IMR-90 (cell line): ENCODE measurements at regions not wholly inside any gene's neighbourhood (a gene's known extent, or its start where the extent isn't known, plus 50 kb on each side); places are given as distances from the start of the nearest gene placed in this dataset.

ENCODE experiments used
- ATAC-seq: fragments of 200-7000 bp; cut with Tn5 transposase; 2 replicates; pipeline ENCODE4 v1.9.1; 2020; ENCODE audit warnings: low read depth, mild to moderate bottlenecking, moderate library complexity
- BruUV-seq: library from RNA; stranded (reverse); fragments of 400-500 nt; replicated peaks from 2 replicates; lab custom pipeline; 2021; lab: Mats Ljungman, UMichigan
- CTCF ChIA-PET: fragments of 300-600 bp; formaldehyde crosslinking; extraction: SDS; loops from one replicate; lab custom pipeline; 2021; ENCODE audit warnings: antibody characterized with exemption; lab: Yijun Ruan, JAX
- POLR2A ChIA-PET: fragments of 300-600 bp; sonication (Branson Sonifier 250); formaldehyde crosslinking; loops from one replicate; lab custom pipeline; 2022; ENCODE audit warnings: antibody characterized with exemption; ENCODE audit not compliant: unreplicated experiment; lab: Charles Lee
- DNase-seq: peaks from one replicate; pipeline ENCODE4 v3.0.0; 2013
- H2AFZ ChIP-seq: replicated peaks from 2 replicates; pipeline ENCODE3; 2013; ENCODE audit warnings: low read length, mild to moderate bottlenecking; ENCODE audit not compliant: poor library complexity
- H2AK5ac ChIP-seq: 2 replicates; pipeline ENCODE4 v1.6.1; 2013; ENCODE audit warnings: low read depth, low read length, inconsistent platforms
- H2AK9ac ChIP-seq: replicated peaks from 2 replicates; pipeline ENCODE3; 2013; ENCODE audit warnings: mild to moderate bottlenecking, low read depth, low read length, moderate library complexity; ENCODE audit not compliant: poor library complexity
- H2BK120ac ChIP-seq: 2 replicates; pipeline ENCODE4 v1.6.1; 2013; ENCODE audit warnings: low read depth, low read length, inconsistent platforms
- H2BK15ac ChIP-seq: 3 replicates; pipeline ENCODE4 v1.6.1; 2013; ENCODE audit warnings: low read depth, low read length, inconsistent platforms
- H2BK20ac ChIP-seq: 2 replicates; pipeline ENCODE4 v1.6.1; 2013; ENCODE audit warnings: low read depth, mild to moderate bottlenecking, inconsistent platforms, low read length, moderate library complexity
- H2BK5ac ChIP-seq: 2 replicates; pipeline ENCODE4 v1.6.1; 2013; ENCODE audit warnings: mild to moderate bottlenecking, low read depth, low read length, inconsistent platforms; ENCODE audit not compliant: poor library complexity, severe bottlenecking
- H3K14ac ChIP-seq: replicated peaks from 2 replicates; pipeline ENCODE4 v1.6.1; 2013; ENCODE audit warnings: low read depth, low read length, inconsistent platforms
- H3K18ac ChIP-seq: 2 replicates; pipeline ENCODE4 v1.6.1; 2013; ENCODE audit warnings: low read depth, low read length, control low read depth
- H3K23ac ChIP-seq: 2 replicates; pipeline ENCODE4 v1.6.1; 2013; ENCODE audit warnings: low read depth, low read length, inconsistent platforms
- H3K27ac ChIP-seq: 2 replicates; pipeline ENCODE4 v1.5.1; 2013; ENCODE audit warnings: mild to moderate bottlenecking, control low read depth, low read length; ENCODE audit not compliant: insufficient read depth
- H3K27me3 ChIP-seq: 2 replicates; pipeline ENCODE4 v1.6.1; 2013; ENCODE audit warnings: low read length; ENCODE audit not compliant: control insufficient read depth, insufficient read depth
- H3K36me3 ChIP-seq: 2 replicates; pipeline ENCODE4 v1.6.1; 2013; ENCODE audit warnings: low read length, mixed read lengths; ENCODE audit not compliant: control insufficient read depth, insufficient read depth
- H3K4ac ChIP-seq: 2 replicates; pipeline ENCODE4 v1.6.1; 2013; ENCODE audit warnings: low read depth, low read length, inconsistent platforms
- H3K4me1 ChIP-seq: 2 replicates; pipeline ENCODE4 v1.6.1; 2013; ENCODE audit warnings: low read length, mixed read lengths; ENCODE audit not compliant: control insufficient read depth, insufficient read depth
- H3K4me2 ChIP-seq: 2 replicates; pipeline ENCODE4 v1.6.1; 2013; ENCODE audit warnings: low read depth, mild to moderate bottlenecking, control low read depth, low read length, moderate library complexity
- H3K4me3 ChIP-seq: 2 replicates; pipeline ENCODE4 v1.5.1; 2013; ENCODE audit warnings: low read depth, mild to moderate bottlenecking, control low read depth, low read length, moderate library complexity; ENCODE audit not compliant: insufficient read depth
- H3K56ac ChIP-seq: 2 replicates; pipeline ENCODE4 v1.6.1; 2013; ENCODE audit warnings: low read length, inconsistent platforms; ENCODE audit not compliant: insufficient read depth; ENCODE audit errors: extremely low read depth
- H3K79me1 ChIP-seq, 2 experiments: 2 replicates each; pipeline ENCODE4 v1.6.1; 2013; ENCODE audit warnings: low read length in 2 of 2, inconsistent platforms in 1 of 2, low read depth in 1 of 2
- H3K9ac ChIP-seq: 2 replicates; pipeline ENCODE4 v1.6.1; 2013; ENCODE audit warnings: low read depth, low read length, control low read depth
- H3K9me1 ChIP-seq: 2 replicates; pipeline ENCODE4 v1.6.1; 2013; ENCODE audit warnings: low read length, inconsistent platforms; ENCODE audit not compliant: insufficient read depth
- H3K9me3 ChIP-seq: 2 replicates; pipeline ENCODE4 v1.6.1; 2013; ENCODE audit warnings: low read length; ENCODE audit not compliant: control insufficient read depth, insufficient read depth
- H4K20me1 ChIP-seq: 2 replicates; pipeline ENCODE4 v1.6.1; 2013; ENCODE audit warnings: low read length, inconsistent platforms; ENCODE audit not compliant: insufficient read depth
- H4K5ac ChIP-seq: 2 replicates; pipeline ENCODE4 v1.6.1; 2013; ENCODE audit warnings: mild to moderate bottlenecking, low read depth, low read length, control low read depth
- H4K8ac ChIP-seq, 2 experiments: 2 replicates each; pipeline ENCODE4 v1.6.1; 2013; ENCODE audit warnings: low read depth in 2 of 2, low read length in 2 of 2, control low read depth in 1 of 2, inconsistent platforms in 1 of 2
- H4K91ac ChIP-seq: 2 replicates; pipeline ENCODE4 v1.6.1; 2013; ENCODE audit warnings: low read depth, low read length, inconsistent platforms; ENCODE audit not compliant: insufficient read depth
- MAZ ChIP-seq: IDR thresholded peaks from 2 replicates; pipeline ENCODE4 v1.6.1; 2012; ENCODE audit warnings: low read depth, mild to moderate bottlenecking, low read length, improper control_type of control experiment, moderate library complexity, borderline replicate concordance
- SMC3 ChIP-seq: fragments of 150-350 bp; IDR thresholded peaks from 2 replicates; pipeline ENCODE4 v1.6.1; 2016; ENCODE audit warnings: low read depth, mild to moderate bottlenecking, antibody characterized with exemption, low read length, moderate library complexity
- WGBS, 2 experiments: methylation state at CpG; one replicate each; pipeline versions ENCODE4 v1.1.5 to v1.1.7; 2013; ENCODE audit warnings: missing lambda C conversion rate in 2 of 2; ENCODE audit not compliant: insufficient read length in 1 of 2; ENCODE audit errors: extremely low coverage in 2 of 2; 5-methylcytosine and 5-hydroxymethylcytosine counted together
- dilution Hi-C: fragments of 300-500 bp; cut with HindIII; formaldehyde crosslinking; loops from one replicate; pipeline ENCODE4 v1.14.3; 2018; ENCODE audit warnings: low sequenced_read_pairs; ENCODE audit not compliant: unreplicated experiment
- in situ Hi-C: fragments of 300-500 bp; cut with MboI; formaldehyde crosslinking; loops from 3 replicates; pipeline ENCODE4 v1.14.3; 2019; ENCODE audit warnings: low sequenced_read_pairs, inconsistent platforms, mixed read lengths
- intact Hi-C: fragments of 100-400 bp; cut with micrococcal nuclease; formaldehyde crosslinking; loops from 2 replicates; pipeline ENCODE4 v1.10.0; 2022

DNA sequence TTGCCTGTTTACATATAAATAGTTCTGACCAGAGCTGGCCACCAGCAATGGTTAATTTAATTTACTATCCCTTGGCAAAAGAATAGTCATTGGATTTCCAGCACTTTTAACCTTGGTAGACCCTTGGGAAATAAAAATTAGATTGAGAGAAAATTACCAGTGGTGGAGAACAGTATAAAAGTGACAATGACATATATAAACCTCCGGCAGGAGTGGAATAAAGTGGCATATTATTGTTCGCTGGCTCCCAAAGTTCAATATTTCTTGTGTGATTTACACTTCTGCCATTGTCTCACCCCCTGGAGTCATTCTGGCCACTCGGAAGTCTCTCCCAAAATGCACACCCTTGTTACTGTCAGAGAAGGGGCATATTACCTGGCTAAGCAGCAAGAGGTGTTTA is 347.7 kb downstream of the NPIPA8 start:
- H3K23ac ChIP-seq = no peak overlapping the region
- H2AK5ac ChIP-seq = no peak overlapping the region
- TF ChIP-seq SMC3 (no peak), MAZ (no peak)
- H4K8ac ChIP-seq = no peak overlapping the region
- no peak overlapping the region for H3K4ac ChIP-seq
- H2AFZ ChIP-seq = no peak overlapping the region
- BruUV-seq = no TSS peak
- POLR2A ChIA-PET = no interaction called here
- H3K36me3 ChIP-seq = no peaks in the 10 kb centered on the region
- no peak overlapping the region for H3K4me2 ChIP-seq
- no peak overlapping the region for H3K27ac ChIP-seq
- no peak overlapping the region for H2BK120ac ChIP-seq
- in situ Hi-C loops (no loop called here), dilution Hi-C loops (no loop called here), intact Hi-C loops (no loop called here)
- H3K14ac ChIP-seq = no peak overlapping the region
- no peaks in the 10 kb centered on the region for H3K4me1 ChIP-seq
- H2BK20ac ChIP-seq = no peak overlapping the region
- no peak overlapping the region for H3K18ac ChIP-seq
- H3K9me1 ChIP-seq = no peaks in the 10 kb centered on the region
- no peak overlapping the region for H2BK5ac ChIP-seq
- no peak overlapping the region for H2BK15ac ChIP-seq
- H3K56ac ChIP-seq = no peak overlapping the region
- WGBS, 2 experiments = no CpG with 5 or more reads among the region's 3 CpGs
- no peak overlapping the region for H2AK9ac ChIP-seq
- H4K5ac ChIP-seq = no peak overlapping the region
- H4K91ac ChIP-seq = no peak overlapping the region
- no peak overlapping the region for H3K4me3 ChIP-seq
- no peaks in the 10 kb centered on the region for H3K27me3 ChIP-seq
- ATAC-seq (no peak), DNase-seq (no peak)
- H3K9ac ChIP-seq = no peak overlapping the region
- H3K9me3 ChIP-seq = peaks cover 3% of the 10 kb centered on the region; the same call in 1 of the 2 replicates
- no peaks in the 10 kb centered on the region for H4K20me1 ChIP-seq
- CTCF ChIA-PET = no interaction called here
- no peaks in the 10 kb centered on the region for H3K79me1 ChIP-seq
